ENCODE measurements at regions not wholly inside any gene's neighbourhood (a gene's known extent, or its start where the extent isn't known, plus 50 kb on each side); places are given as distances from the start of the nearest gene placed in this dataset.

GRCh38 chr20:17838921-17839320 lies 129.7 kb downstream of the SNX5 start:
- no peaks in the 10 kb centered on the region for H3K36me3 Mint-ChIP-seq
- H3K4me3 Mint-ChIP-seq: no peak overlapping the region
- TF ChIP-seq CTCF (IDR thresholded peaks at IDR 0.05; ENCODE audit: unreplicated experiment): no peak
- peaks cover 8% of the 10 kb centered on the region for H3K9me3 Mint-ChIP-seq
- peaks cover 21% of the 10 kb centered on the region for H3K4me1 Mint-ChIP-seq
- no peak overlapping the region for H3K27ac Mint-ChIP-seq
- no peaks in the 10 kb centered on the region for H3K27me3 Mint-ChIP-seq (ENCODE audit: low read depth)
- no peak for DNase-seq (ENCODE audit: low spot score in 2 of 2, unreplicated experiment in 2 of 2)

- H3K27ac Mint-ChIP-seq: peak overlapping the region; percentile 83
- TF ChIP-seq CTCF (IDR thresholded peaks at IDR 0.05; ENCODE audit: unreplicated experiment): no peak
- H3K4me3 Mint-ChIP-seq: no peak overlapping the region
- H3K9me3 Mint-ChIP-seq: peaks cover 8% of the 10 kb centered on the region
- H3K36me3 Mint-ChIP-seq: no peaks in the 10 kb centered on the region
- H3K4me1 Mint-ChIP-seq: peaks cover 17% of the 10 kb centered on the region
- no peak for DNase-seq (ENCODE audit: low spot score in 2 of 2, unreplicated experiment in 2 of 2)
- H3K27me3 Mint-ChIP-seq (ENCODE audit: low read depth): no peaks in the 10 kb centered on the region
Observed at GRCh38 chr20:17837179-17837578, 131.4 kb downstream of the SNX5 start.

GRCh38 chr20:17836303-17836861 lies 132.2 kb downstream of the SNX5 start:
- Mint-ChIP-seq H3K9me3 (peaks cover 8% of the 10 kb centered on the region), H3K36me3 (no peaks in the 10 kb centered on the region), H3K27ac (peak overlapping the region; percentile 83), H3K4me1 (peaks cover 12% of the 10 kb centered on the region), H3K27me3 (ENCODE audit: low read depth) (no peaks in the 10 kb centered on the region), H3K4me3 (peak overlapping the region; percentile 20)
- no peak for DNase-seq (ENCODE audit: low spot score in 2 of 2, unreplicated experiment in 2 of 2)
- no peak for TF ChIP-seq CTCF (IDR thresholded peaks at IDR 0.05; ENCODE audit: unreplicated experiment)

GRCh38 chr20:17835934-17836300 lies 132.7 kb downstream of the SNX5 start:
- H3K27me3 Mint-ChIP-seq (ENCODE audit: low read depth): no peaks in the 10 kb centered on the region
- H3K36me3 Mint-ChIP-seq: no peaks in the 10 kb centered on the region
- peaks cover 8% of the 10 kb centered on the region for H3K9me3 Mint-ChIP-seq
- no peak for TF ChIP-seq CTCF (IDR thresholded peaks at IDR 0.05; ENCODE audit: unreplicated experiment)
- no peak overlapping the region for H3K4me3 Mint-ChIP-seq
- DNase-seq (ENCODE audit: low spot score in 2 of 2, unreplicated experiment in 2 of 2): no peak
- peaks cover 12% of the 10 kb centered on the region for H3K4me1 Mint-ChIP-seq
- peak overlapping the region; percentile 83 for H3K27ac Mint-ChIP-seq

DNA sequence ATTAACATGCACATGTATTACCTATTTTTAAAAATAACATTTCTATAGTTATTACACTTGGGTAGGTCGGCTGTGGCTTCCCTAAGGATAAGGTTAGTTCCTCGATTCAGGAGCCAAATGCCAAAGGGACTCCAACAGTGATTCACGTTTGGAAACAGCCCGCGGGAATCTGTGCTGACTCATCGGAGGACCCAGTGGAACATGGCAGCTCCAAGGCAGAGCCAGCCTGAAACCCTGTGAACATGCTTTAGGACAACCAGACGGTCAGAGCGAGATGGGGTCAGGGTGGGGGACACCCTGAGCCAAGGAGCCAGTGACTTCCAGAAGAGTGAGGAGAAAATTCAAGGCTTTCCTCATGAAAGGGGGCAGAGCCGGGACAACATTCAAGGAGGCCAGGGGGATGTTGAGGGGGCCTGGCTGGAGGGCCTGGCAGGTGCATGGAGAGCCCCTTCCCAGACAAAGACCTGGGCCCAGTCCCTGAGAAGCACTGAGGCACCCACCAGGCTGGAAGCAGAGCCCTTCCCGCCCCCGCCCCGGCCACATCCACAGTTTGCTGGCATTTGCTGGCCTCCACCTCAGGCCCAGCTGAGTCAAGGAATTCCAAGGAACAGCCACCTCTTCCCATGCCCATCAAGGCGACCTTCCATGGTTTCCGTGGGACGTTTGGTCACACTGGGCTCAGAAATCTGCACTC lies 133.2 kb downstream of the SNX5 start:
- peaks cover 12% of the 10 kb centered on the region for H3K4me1 Mint-ChIP-seq
- H3K27me3 Mint-ChIP-seq (ENCODE audit: low read depth): no peaks in the 10 kb centered on the region
- peaks cover 4% of the 10 kb centered on the region for H3K9me3 Mint-ChIP-seq
- no peak for DNase-seq (ENCODE audit: low spot score in 2 of 2, unreplicated experiment in 2 of 2)
- H3K36me3 Mint-ChIP-seq: no peaks in the 10 kb centered on the region
- TF ChIP-seq CTCF (IDR thresholded peaks at IDR 0.05; ENCODE audit: unreplicated experiment): no peak
- H3K27ac Mint-ChIP-seq: peak overlapping the region; percentile 83
- no peak overlapping the region for H3K4me3 Mint-ChIP-seq

Measured in mesothelial cell of epicardium (in vitro differentiated cells).